HepG2 (cell line): ENCODE measurements at regions not wholly inside any gene's neighbourhood (a gene's known extent, or its start where the extent isn't known, plus 50 kb on each side); places are given as distances from the start of the nearest gene placed in this dataset.

ENCODE experiments used
- ATAC-seq: fragments of 200-7000 bp; cut with Tn5 transposase; 3 replicates; pipeline ENCODE4 v1.9.1; 2020; ENCODE audit warnings: mild to moderate bottlenecking, moderate library complexity
- BruUV-seq: library from RNA; stranded (reverse); fragments of 400-500 nt; replicated peaks from 2 replicates; lab custom pipeline; 2021; lab: Mats Ljungman, UMichigan
- CTCF ChIA-PET: fragments of 300-600 bp; formaldehyde crosslinking; extraction: SDS; loops from one replicate; lab custom pipeline; 2021; ENCODE audit warnings: low total read pairs, inconsistent platforms, low intra/inter-chr PET ratio; lab: Yijun Ruan, JAX
- POLR2A ChIA-PET: fragments of 350-600 bp; sonication (Branson Sonifier 250); formaldehyde crosslinking; loops from one replicate; lab custom pipeline; 2020; ENCODE audit warnings: antibody characterized with exemption, inconsistent platforms; lab: Yijun Ruan, JAX
- DNase-seq: peaks from one replicate; pipeline ENCODE4 v3.0.0-alpha.2; 2015; ENCODE audit warnings: low spot score
- FAIRE-seq: peaks from 3 replicates; lab custom pipeline; 2011; peaks lifted over from hg19 to GRCh38; lab: Jason Lieb, UNC
- H2AFZ ChIP-seq: one replicate; pipeline ENCODE4 v1.6.1; 2011; ENCODE audit warnings: low read length, inconsistent platforms
- H3K27ac ChIP-seq: fragments of 300-600 bp; 3 replicates; pipeline ENCODE4 v1.8.0; 2011; ENCODE audit warnings: mixed run types, mild to moderate bottlenecking, mixed read lengths, low read length, inconsistent platforms; ENCODE audit not compliant: insufficient read depth; ENCODE audit errors: extremely low read length
- H3K27me3 ChIP-seq, 2 experiments: fragments of 200-600 bp in 1 of 2; 2 replicates in 1 of 2; 3 replicates in 1 of 2; pipeline versions ENCODE4 v1.6.0 to v1.8.0; 2011; ENCODE audit warnings: low read length in 2 of 2, mild to moderate bottlenecking in 2 of 2, moderate library complexity in 2 of 2, inconsistent platforms in 1 of 2; ENCODE audit not compliant: insufficient read depth in 2 of 2, control insufficient read depth in 1 of 2
- H3K36me3 ChIP-seq, 2 experiments: fragments of 200-600 bp in 1 of 2; replicated peaks in 1 of 2; 2 replicates in 1 of 2; 3 replicates in 1 of 2; pipeline versions ENCODE4 v1.5.1 to v1.8.0; 2011; ENCODE audit warnings: low read length in 2 of 2, inconsistent platforms in 1 of 2; ENCODE audit not compliant: insufficient read depth in 2 of 2, control insufficient read depth in 1 of 2
- H3K4me1 ChIP-seq: 2 replicates; pipeline ENCODE4 v1.5.1; 2012; ENCODE audit warnings: low read length, inconsistent platforms; ENCODE audit not compliant: insufficient read depth
- H3K4me2 ChIP-seq: 2 replicates; pipeline ENCODE4 v1.6.0; 2011; ENCODE audit warnings: low read depth, low read length, inconsistent platforms
- H3K4me3 ChIP-seq, 3 experiments: fragments of 200-600 bp in 1 of 3; sonication (generic), shearing (Covaris generic) in 1 of 3; replicated peaks in 1 of 3; 2 replicates each; pipeline ENCODE4 v1.5.1; 2011 to 2016; ENCODE audit warnings: low read length in 3 of 3, inconsistent platforms in 2 of 3, low read depth in 2 of 3, mild to moderate bottlenecking in 2 of 3, control low read depth in 1 of 3, mixed read lengths in 1 of 3; ENCODE audit not compliant: insufficient read depth in 1 of 3
- H3K79me2 ChIP-seq: one replicate; pipeline ENCODE4 v1.6.1; 2011; ENCODE audit warnings: low read length, inconsistent platforms; ENCODE audit not compliant: insufficient read depth
- H3K9ac ChIP-seq: 2 replicates; pipeline ENCODE4 v1.6.0; 2011; ENCODE audit warnings: mild to moderate bottlenecking, low read depth, low read length, inconsistent platforms; ENCODE audit not compliant: insufficient read depth
- H3K9me3 ChIP-seq: 2 replicates; pipeline ENCODE4 v1.5.1; 2012; ENCODE audit warnings: mild to moderate bottlenecking, low read length
- H4K20me1 ChIP-seq: 2 replicates; pipeline ENCODE4 v1.6.0; 2011; ENCODE audit warnings: inconsistent platforms, mild to moderate bottlenecking, low read length, moderate library complexity; ENCODE audit not compliant: insufficient read depth
- ETV5 ChIP-seq: IDR thresholded peaks from 2 replicates; pipeline ENCODE4 v1.6.1; 2018; ENCODE audit warnings: missing biosample characterization, missing genetic modification reagents, inconsistent platforms, borderline replicate concordance
- GATA4 ChIP-seq: sonication (generic); IDR thresholded peaks from 2 replicates; pipeline ENCODE4 v1.6.1; 2016; ENCODE audit warnings: antibody characterized with exemption, low read depth, borderline replicate concordance
- HIVEP1 ChIP-seq: sonication (generic); formaldehyde crosslinking; IDR thresholded peaks from 2 replicates; pipeline ENCODE4 v1.4.0; 2020; ENCODE audit warnings: mild to moderate bottlenecking, missing genetic modification reagents
- JUND ChIP-seq: sonication (generic); formaldehyde crosslinking; IDR thresholded peaks from 2 replicates; pipeline ENCODE4 v1.8.0; 2022; ENCODE audit warnings: mild to moderate bottlenecking, missing genetic modification reagents
- MEIS1 ChIP-seq: sonication (generic); formaldehyde crosslinking; IDR thresholded peaks from 2 replicates; pipeline ENCODE4 v1.9.0; 2021; ENCODE audit warnings: mild to moderate bottlenecking, missing genetic modification reagents, moderate library complexity, borderline replicate concordance
- NCOA5 ChIP-seq: sonication (generic); formaldehyde crosslinking; IDR thresholded peaks from 2 replicates; pipeline ENCODE4 v1.4.0; 2020; ENCODE audit warnings: missing genetic modification reagents
- NFIC ChIP-seq: IDR thresholded peaks from 2 replicates; pipeline ENCODE4 v1.6.1; 2012; ENCODE audit warnings: mild to moderate bottlenecking, low read length, inconsistent platforms
- POLR2AphosphoS2 ChIP-seq: IDR thresholded peaks from 2 replicates; pipeline ENCODE4 v1.6.1; 2011; ENCODE audit warnings: low read depth, low read length, improper control_type of control experiment
- SNRNP70 ChIP-seq: fragments of 200-400 bp; formaldehyde crosslinking; IDR thresholded peaks from 2 replicates; pipeline ENCODE4 v1.6.1; 2017; ENCODE audit warnings: mild to moderate bottlenecking, low read depth, low read length, moderate library complexity
- SRF ChIP-seq: IDR thresholded peaks from 2 replicates; pipeline ENCODE4 v1.6.1; 2011; ENCODE audit warnings: mild to moderate bottlenecking, low read depth, low read length, moderate library complexity
- ZBTB40 ChIP-seq, 2 experiments: fragments of 450-650 bp in 1 of 2; sonication (generic) in 1 of 2; formaldehyde crosslinking in 1 of 2; IDR thresholded peaks; 2 replicates each; pipeline versions ENCODE4 v1.6.1 to v1.8.0; 2016 to 2022; ENCODE audit warnings: antibody characterized with exemption in 1 of 2, mild to moderate bottlenecking in 1 of 2, missing genetic modification reagents in 1 of 2
- ZNF12 ChIP-seq: sonication (generic); formaldehyde crosslinking; IDR thresholded peaks from 2 replicates; pipeline ENCODE4 v1.5.0; 2020; ENCODE audit warnings: missing genetic modification reagents
- ZNF124 ChIP-seq: sonication (generic); formaldehyde crosslinking; IDR thresholded peaks from 2 replicates; pipeline ENCODE4 v1.4.0; 2020; ENCODE audit warnings: missing genetic modification reagents
- ZNF292 ChIP-seq: sonication (generic); formaldehyde crosslinking; IDR thresholded peaks from 2 replicates; pipeline ENCODE4 v1.8.1; 2022; ENCODE audit warnings: mild to moderate bottlenecking, low read depth, missing genetic modification reagents, borderline replicate concordance
- ZNF589 ChIP-seq: sonication (generic); formaldehyde crosslinking; conservative IDR thresholded peaks from 2 replicates; pipeline ENCODE4 v1.8.0; 2022; ENCODE audit warnings: mild to moderate bottlenecking, moderate library complexity, missing genetic modification reagents
- ZSCAN29 ChIP-seq: sonication (generic); formaldehyde crosslinking; conservative IDR thresholded peaks from 2 replicates; pipeline ENCODE4 v1.4.0; 2020; ENCODE audit warnings: mild to moderate bottlenecking, missing genetic modification reagents
- WGBS: methylation state at CpG from one replicate; pipeline ENCODE4 v1.1.6; 2017; ENCODE audit warnings: low lambda C conversion rate; 5-methylcytosine and 5-hydroxymethylcytosine counted together
- in situ Hi-C: cut with HindIII; loops from 2 replicates; pipeline ENCODE4 v1.10.0; 2017; ENCODE audit warnings: low pct_unique_long_range_greater_than_20kb; ENCODE audit not compliant: extremely low pct_ligation_motif_present
- intact Hi-C: fragments of 100-400 bp; cut with micrococcal nuclease; formaldehyde crosslinking; loops from one replicate; pipeline ENCODE4 v1.10.0; 2022; ENCODE audit not compliant: unreplicated experiment
- TF ChIP-seq, protein P1 (sequence below): IDR thresholded peaks from 2 replicates; pipeline ENCODE4 v1.6.1; 2012; ENCODE audit warnings: inconsistent platforms

- intact Hi-C loops: no loop called here
- Histone ChIP-seq H3K4me2 (no peak overlapping the region), H3K27ac (no peak overlapping the region), H3K4me3 (no peak overlapping the region), H3K9ac (no peak overlapping the region), H4K20me1 (no peaks in the 10 kb centered on the region), H3K27me3 (no peaks in the 10 kb centered on the region; a peak in 2 of 5 replicates), H3K36me3 (no peaks in the 10 kb centered on the region), H3K79me2 (no peaks in the 10 kb centered on the region), H2AFZ (no peak overlapping the region), H3K9me3 (no peaks in the 10 kb centered on the region), H3K4me1 (no peaks in the 10 kb centered on the region)
- 32% methylated on average over 2 of the region's 2 CpGs for WGBS
- DNase-seq (no peak), FAIRE-seq (no peak), ATAC-seq (no peak)
- ChIA-PET CTCF (no interaction called here), POLR2A (no interaction called here)
- no TSS peak for BruUV-seq
- TF ChIP-seq ETV5 (CRISPR knock-in tag) (no peak), ZNF589 (CRISPR knock-in tag) (no peak), ZSCAN29 (CRISPR knock-in tag) (no peak), JUND (CRISPR knock-in tag) (no peak), ZNF124 (CRISPR knock-in tag) (no peak), ZBTB40 (IDR thresholded peaks at IDR 0.05) (no peak), ZBTB40 (CRISPR knock-in tag; IDR thresholded peaks at IDR 0.05) (no peak), GATA4 (no peak), ZNF12 (CRISPR knock-in tag) (no peak), NFIC (no peak), SNRNP70 (no peak), ZNF292 (CRISPR knock-in tag) (no peak), MEIS1 (CRISPR knock-in tag) (no peak), NCOA5 (CRISPR knock-in tag) (no peak), SRF (no peak), POLR2AphosphoS2 (no peak), HIVEP1 (CRISPR knock-in tag) (no peak)
- TF ChIP-seq, protein P1, sequence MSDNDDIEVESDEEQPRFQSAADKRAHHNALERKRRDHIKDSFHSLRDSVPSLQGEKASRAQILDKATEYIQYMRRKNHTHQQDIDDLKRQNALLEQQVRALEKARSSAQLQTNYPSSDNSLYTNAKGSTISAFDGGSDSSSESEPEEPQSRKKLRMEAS: no peak
- in situ Hi-C loops: no loop called here
These were observed 781.0 kb upstream of the ARGLU1 start for GRCh38 chr13:107348925-107349324.
